HepG2 (cell line): ENCODE measurements at regions not wholly inside any gene's neighbourhood (a gene's known extent, or its start where the extent isn't known, plus 50 kb on each side); places are given as distances from the start of the nearest gene placed in this dataset.

Experiments used
- DBP ChIP-seq: sonication (generic); formaldehyde crosslinking; IDR thresholded peaks from 2 replicates; pipeline ENCODE4 v1.4.0; 2020; ENCODE audit warnings: missing genetic modification reagents; ENCODE audit errors: not compliant biosample characterization
- JARID2 ChIP-seq: sonication (generic); formaldehyde crosslinking; IDR thresholded peaks from 2 replicates; pipeline ENCODE4 v1.8.1; 2023; ENCODE audit warnings: missing genetic modification reagents, inconsistent platforms; ENCODE audit not compliant: insufficient replicate concordance
- JUN ChIP-seq: sonication (generic); formaldehyde crosslinking; IDR thresholded peaks from 2 replicates; pipeline ENCODE4 v1.4.0; 2020; ENCODE audit warnings: mild to moderate bottlenecking, missing genetic modification reagents
- KLF16 ChIP-seq, 2 experiments: sonication (generic) in 1 of 2; formaldehyde crosslinking in 1 of 2; IDR thresholded peaks; 2 replicates each; pipeline versions ENCODE4 v1.6.1 to v1.8.0; 2016 to 2023; ENCODE audit warnings: missing genetic modification reagents in 2 of 2, missing compliant biosample characterization in 1 of 2
- MTF1 ChIP-seq: sonication (generic); formaldehyde crosslinking; IDR thresholded peaks from 2 replicates; pipeline ENCODE4 v1.5.0; 2020; ENCODE audit warnings: missing genetic modification reagents
- PRPF4 ChIP-seq: fragments of 200-400 bp; formaldehyde crosslinking; IDR thresholded peaks from 2 replicates; pipeline ENCODE4 v1.6.1; 2016; ENCODE audit warnings: low read length, low read depth; ENCODE audit not compliant: poor library complexity, severe bottlenecking
- SKI ChIP-seq: fragments of 450-650 bp; IDR thresholded peaks from one replicate; pipeline ENCODE4 v1.6.1; 2018; ENCODE audit warnings: mild to moderate bottlenecking; ENCODE audit not compliant: partially characterized antibody
- SOX6 ChIP-seq, 2 experiments: fragments of 450-650 bp in 1 of 2; sonication (generic) in 1 of 2; formaldehyde crosslinking in 1 of 2; IDR thresholded peaks; 2 replicates each; pipeline versions ENCODE4 v1.4.0 to v1.6.1; 2017 to 2020; ENCODE audit warnings: antibody characterized with exemption in 1 of 2, mild to moderate bottlenecking in 1 of 2, missing genetic modification reagents in 1 of 2
- SP2 ChIP-seq: sonication (generic); formaldehyde crosslinking; IDR thresholded peaks from 2 replicates; pipeline ENCODE4 v1.5.1; 2020; ENCODE audit warnings: mild to moderate bottlenecking, missing genetic modification reagents
- THAP7 ChIP-seq: sonication (generic); formaldehyde crosslinking; IDR thresholded peaks from 2 replicates; pipeline ENCODE4 v1.8.1; 2023; ENCODE audit warnings: mild to moderate bottlenecking, missing genetic modification reagents
- ZNF274 ChIP-seq: sonication (generic); formaldehyde crosslinking; IDR thresholded peaks from 2 replicates; pipeline ENCODE4 v1.5.1; 2020; ENCODE audit warnings: mild to moderate bottlenecking, missing genetic modification reagents
- ZNF543 ChIP-seq: sonication (generic); formaldehyde crosslinking; IDR thresholded peaks from 2 replicates; pipeline ENCODE4 v1.4.0; 2020; ENCODE audit warnings: mild to moderate bottlenecking, missing genetic modification reagents
- ZNF737 ChIP-seq: sonication (generic); formaldehyde crosslinking; IDR thresholded peaks from 2 replicates; pipeline ENCODE4 v1.5.0; 2020; ENCODE audit warnings: missing genetic modification reagents, mild to moderate bottlenecking, borderline replicate concordance
- TF ChIP-seq, protein P1 (sequence below): sonication (generic); formaldehyde crosslinking; IDR thresholded peaks from 2 replicates; pipeline ENCODE4 v1.5.0; 2020; ENCODE audit warnings: mild to moderate bottlenecking, missing genetic modification reagents, moderate library complexity

- TF ChIP-seq KLF16 (CRISPR knock-in tag; IDR thresholded peaks at IDR 0.05) (no peak), ZNF543 (CRISPR knock-in tag) (no peak), PRPF4 (no peak), JUN (CRISPR knock-in tag) (no peak), DBP (CRISPR knock-in tag) (no peak), ZNF737 (CRISPR knock-in tag) (no peak), THAP7 (no peak), SOX6 (IDR thresholded peaks at IDR 0.05) (no peak), SOX6 (CRISPR knock-in tag; IDR thresholded peaks at IDR 0.05) (no peak), JARID2 (CRISPR knock-in tag) (no peak), SP2 (no peak), ZNF274 (CRISPR knock-in tag) (no peak), SKI (no peak), MTF1 (CRISPR knock-in tag) (no peak)
- TF ChIP-seq, protein P1, sequence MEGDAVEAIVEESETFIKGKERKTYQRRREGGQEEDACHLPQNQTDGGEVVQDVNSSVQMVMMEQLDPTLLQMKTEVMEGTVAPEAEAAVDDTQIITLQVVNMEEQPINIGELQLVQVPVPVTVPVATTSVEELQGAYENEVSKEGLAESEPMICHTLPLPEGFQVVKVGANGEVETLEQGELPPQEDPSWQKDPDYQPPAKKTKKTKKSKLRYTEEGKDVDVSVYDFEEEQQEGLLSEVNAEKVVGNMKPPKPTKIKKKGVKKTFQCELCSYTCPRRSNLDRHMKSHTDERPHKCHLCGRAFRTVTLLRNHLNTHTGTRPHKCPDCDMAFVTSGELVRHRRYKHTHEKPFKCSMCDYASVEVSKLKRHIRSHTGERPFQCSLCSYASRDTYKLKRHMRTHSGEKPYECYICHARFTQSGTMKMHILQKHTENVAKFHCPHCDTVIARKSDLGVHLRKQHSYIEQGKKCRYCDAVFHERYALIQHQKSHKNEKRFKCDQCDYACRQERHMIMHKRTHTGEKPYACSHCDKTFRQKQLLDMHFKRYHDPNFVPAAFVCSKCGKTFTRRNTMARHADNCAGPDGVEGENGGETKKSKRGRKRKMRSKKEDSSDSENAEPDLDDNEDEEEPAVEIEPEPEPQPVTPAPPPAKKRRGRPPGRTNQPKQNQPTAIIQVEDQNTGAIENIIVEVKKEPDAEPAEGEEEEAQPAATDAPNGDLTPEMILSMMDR (CRISPR knock-in tag): no peak
These were observed 187.1 kb upstream of the NFIA start for GRCh38 chr1:60895252-60895651.
